Testis (tissue), 2 donors: ENCODE measurements at regions not wholly inside any gene's neighbourhood (a gene's known extent, or its start where the extent isn't known, plus 50 kb on each side); places are given as distances from the start of the nearest gene placed in this dataset.

Experiments
- POLR2A ChIP-seq: fragments of 450-650 bp; IDR thresholded peaks from one replicate; pipeline ENCODE4 v1.6.1; 2017; ENCODE audit warnings: antibody characterized with exemption, mild to moderate bottlenecking, moderate library complexity
- TF ChIP-seq, protein P1 (sequence below), 3 experiments: fragments of 450-650 bp in 2 of 3; fragments of 200-600 bp in 1 of 3; sonication (generic) in 1 of 3; IDR thresholded peaks; one replicate each; pipeline ENCODE4 v1.5.1; 2016 to 2019; ENCODE audit warnings: antibody characterized with exemption in 3 of 3, mild to moderate bottlenecking in 2 of 3, moderate library complexity in 1 of 3

- TF ChIP-seq, protein P1, sequence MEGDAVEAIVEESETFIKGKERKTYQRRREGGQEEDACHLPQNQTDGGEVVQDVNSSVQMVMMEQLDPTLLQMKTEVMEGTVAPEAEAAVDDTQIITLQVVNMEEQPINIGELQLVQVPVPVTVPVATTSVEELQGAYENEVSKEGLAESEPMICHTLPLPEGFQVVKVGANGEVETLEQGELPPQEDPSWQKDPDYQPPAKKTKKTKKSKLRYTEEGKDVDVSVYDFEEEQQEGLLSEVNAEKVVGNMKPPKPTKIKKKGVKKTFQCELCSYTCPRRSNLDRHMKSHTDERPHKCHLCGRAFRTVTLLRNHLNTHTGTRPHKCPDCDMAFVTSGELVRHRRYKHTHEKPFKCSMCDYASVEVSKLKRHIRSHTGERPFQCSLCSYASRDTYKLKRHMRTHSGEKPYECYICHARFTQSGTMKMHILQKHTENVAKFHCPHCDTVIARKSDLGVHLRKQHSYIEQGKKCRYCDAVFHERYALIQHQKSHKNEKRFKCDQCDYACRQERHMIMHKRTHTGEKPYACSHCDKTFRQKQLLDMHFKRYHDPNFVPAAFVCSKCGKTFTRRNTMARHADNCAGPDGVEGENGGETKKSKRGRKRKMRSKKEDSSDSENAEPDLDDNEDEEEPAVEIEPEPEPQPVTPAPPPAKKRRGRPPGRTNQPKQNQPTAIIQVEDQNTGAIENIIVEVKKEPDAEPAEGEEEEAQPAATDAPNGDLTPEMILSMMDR (IDR thresholded peaks at IDR 0.05), result no peak
- TF ChIP-seq POLR2A, result no peak
Measured at GRCh38 chr14:40240245-40240859, 808.1 kb upstream of the FBXO33 start.
